ENCODE measurements at regions not wholly inside any gene's neighbourhood (a gene's known extent, or its start where the extent isn't known, plus 50 kb on each side); places are given as distances from the start of the nearest gene placed in this dataset.

GRCh38 chr7:21041252-21041651 lies 254.6 kb upstream of the SP8 start:
- POLR2A ChIA-PET, result no interaction called here
- no peak overlapping the region for H3K4me3 ChIP-seq (replicated peaks in 1 of 2; ENCODE audit: low read depth in 1 of 2, low read length in 2 of 2)
- RAD21 ChIA-PET (ENCODE audit: low non-redundant PET in 1 of 2, low total read pairs in 2 of 2, uncharacterized antibody in 2 of 2, unreplicated experiment in 2 of 2), result no interaction called here
- H3K27me3 ChIP-seq (ENCODE audit: insufficient read depth, low read length), result no peaks in the 10 kb centered on the region
- no TSS peak for BruUV-seq (replicated peaks)
- H3K4me1 ChIP-seq (ENCODE audit: control insufficient read depth in 1 of 2, insufficient read depth in 2 of 2, low read length in 2 of 2), result no peaks in the 10 kb centered on the region
- no peaks in the 10 kb centered on the region for H3K9me2 ChIP-seq (ENCODE audit: insufficient read depth)
- DNase-seq (ENCODE audit: low read depth, low spot score), result no peak
- CTCF ChIA-PET, result no interaction called here
- H4K20me1 ChIP-seq (ENCODE audit: insufficient read depth), result no peaks in the 10 kb centered on the region
- H3K79me2 ChIP-seq (ENCODE audit: insufficient read depth, low read length), result no peaks in the 10 kb centered on the region
- H3K36me3 ChIP-seq (ENCODE audit: control insufficient read depth in 1 of 2, insufficient read depth in 2 of 2, low read length in 2 of 2), result no peaks in the 10 kb centered on the region
- H3K9ac ChIP-seq (ENCODE audit: low read length), result no peak overlapping the region
- TF ChIP-seq SRF (IDR thresholded peaks at IDR 0.05; ENCODE audit: low read depth), result no peak
- no peak for TF ChIP-seq SIN3A (IDR thresholded peaks at IDR 0.05; ENCODE audit: low read depth)
- no peak for TF ChIP-seq POLR2A (IDR thresholded peaks at IDR 0.05; ENCODE audit: borderline replicate concordance, extremely low read depth, insufficient read depth, insufficient read length)
- no peak for TF ChIP-seq RAD21 (IDR thresholded peaks at IDR 0.05; ENCODE audit: low read depth)
- TF ChIP-seq ZBTB33 (IDR thresholded peaks at IDR 0.05; ENCODE audit: extremely low read depth, insufficient replicate concordance, low read length), result no peak
- TF ChIP-seq JUND (IDR thresholded peaks at IDR 0.05), result no peak
- no peak for TF ChIP-seq ATF3 (IDR thresholded peaks at IDR 0.05)
- TF ChIP-seq FOSL1 (IDR thresholded peaks at IDR 0.05; ENCODE audit: low read depth), result no peak
- TF ChIP-seq CBX3 (IDR thresholded peaks at IDR 0.05; ENCODE audit: low read depth), result no peak
- TF ChIP-seq ELF1 (IDR thresholded peaks at IDR 0.05; ENCODE audit: borderline replicate concordance, low read depth), result no peak
- TF ChIP-seq MAX (IDR thresholded peaks at IDR 0.05), result no peak
- TF ChIP-seq POLR2AphosphoS5 (IDR thresholded peaks at IDR 0.05; ENCODE audit: low read depth, low read length), result no peak
- TF ChIP-seq, protein P1, sequence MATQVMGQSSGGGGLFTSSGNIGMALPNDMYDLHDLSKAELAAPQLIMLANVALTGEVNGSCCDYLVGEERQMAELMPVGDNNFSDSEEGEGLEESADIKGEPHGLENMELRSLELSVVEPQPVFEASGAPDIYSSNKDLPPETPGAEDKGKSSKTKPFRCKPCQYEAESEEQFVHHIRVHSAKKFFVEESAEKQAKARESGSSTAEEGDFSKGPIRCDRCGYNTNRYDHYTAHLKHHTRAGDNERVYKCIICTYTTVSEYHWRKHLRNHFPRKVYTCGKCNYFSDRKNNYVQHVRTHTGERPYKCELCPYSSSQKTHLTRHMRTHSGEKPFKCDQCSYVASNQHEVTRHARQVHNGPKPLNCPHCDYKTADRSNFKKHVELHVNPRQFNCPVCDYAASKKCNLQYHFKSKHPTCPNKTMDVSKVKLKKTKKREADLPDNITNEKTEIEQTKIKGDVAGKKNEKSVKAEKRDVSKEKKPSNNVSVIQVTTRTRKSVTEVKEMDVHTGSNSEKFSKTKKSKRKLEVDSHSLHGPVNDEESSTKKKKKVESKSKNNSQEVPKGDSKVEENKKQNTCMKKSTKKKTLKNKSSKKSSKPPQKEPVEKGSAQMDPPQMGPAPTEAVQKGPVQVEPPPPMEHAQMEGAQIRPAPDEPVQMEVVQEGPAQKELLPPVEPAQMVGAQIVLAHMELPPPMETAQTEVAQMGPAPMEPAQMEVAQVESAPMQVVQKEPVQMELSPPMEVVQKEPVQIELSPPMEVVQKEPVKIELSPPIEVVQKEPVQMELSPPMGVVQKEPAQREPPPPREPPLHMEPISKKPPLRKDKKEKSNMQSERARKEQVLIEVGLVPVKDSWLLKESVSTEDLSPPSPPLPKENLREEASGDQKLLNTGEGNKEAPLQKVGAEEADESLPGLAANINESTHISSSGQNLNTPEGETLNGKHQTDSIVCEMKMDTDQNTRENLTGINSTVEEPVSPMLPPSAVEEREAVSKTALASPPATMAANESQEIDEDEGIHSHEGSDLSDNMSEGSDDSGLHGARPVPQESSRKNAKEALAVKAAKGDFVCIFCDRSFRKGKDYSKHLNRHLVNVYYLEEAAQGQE (IDR thresholded peaks at IDR 0.05; ENCODE audit: low read depth), result no peak
- no peak for TF ChIP-seq ZNF274 (IDR thresholded peaks at IDR 0.05; ENCODE audit: low read depth, low read length)
- TF ChIP-seq YY1 (IDR thresholded peaks at IDR 0.05; ENCODE audit: extremely low read depth, insufficient replicate concordance, low read depth, low read length), result no peak
- no peak overlapping the region for H2AFZ ChIP-seq (ENCODE audit: low read depth, low read length, poor library complexity, severe bottlenecking)
- H3K9me3 ChIP-seq (ENCODE audit: control insufficient read depth in 1 of 2, insufficient read depth in 1 of 2, low read depth in 1 of 2, low read length in 2 of 2), result no peaks in the 10 kb centered on the region
- intact Hi-C loops (cut with micrococcal nuclease), result no loop called here
- no peak for ATAC-seq
- no peak overlapping the region for H3K27ac ChIP-seq (ENCODE audit: low read depth, low read length)
- H3K4me2 ChIP-seq (ENCODE audit: low read length), result no peak overlapping the region

Data from HCT116 (cell line).